ENCODE measurements at regions not wholly inside any gene's neighbourhood (a gene's known extent, or its start where the extent isn't known, plus 50 kb on each side); places are given as distances from the start of the nearest gene placed in this dataset.

DNA sequence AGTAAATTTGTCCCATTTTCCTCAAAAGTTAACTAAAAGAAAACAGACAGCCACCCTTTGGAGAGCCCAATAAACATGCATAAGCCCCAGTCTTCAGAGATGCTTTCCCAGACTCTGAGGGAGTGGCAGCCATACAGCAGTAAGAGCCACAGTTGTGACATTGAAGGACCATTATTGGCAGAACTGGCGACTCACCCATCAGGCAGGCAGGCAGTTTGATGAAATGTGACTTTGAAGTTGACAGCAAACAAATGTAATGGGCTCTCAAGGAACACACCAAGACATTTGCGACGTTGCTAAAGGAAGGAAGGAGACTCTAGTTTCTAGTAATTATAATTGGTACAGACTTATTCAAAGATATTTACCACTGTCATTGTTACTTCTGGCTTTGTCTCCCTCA is 287.5 kb upstream of the PHYHIPL start:
- H3K4me1 ChIP-seq = no peaks in the 10 kb centered on the region
- 79 to 86% methylated on average over 2 to 3 of the region's 3 CpGs for WGBS, 2 donors (ENCODE audit: low coverage in 1 of 2)
- in situ Hi-C loops (cut with MboI; ENCODE audit: low pct_ligation_motif_present in 1 of 4, low pct_unique_long_range_greater_than_20kb in 1 of 4, low sequenced_read_pairs in 3 of 4) = no loop called here
- no peak overlapping the region for H3K27ac ChIP-seq
- no peaks in the 10 kb centered on the region for H3K27me3 ChIP-seq
- H3K4me3 ChIP-seq = no peak overlapping the region
- H3K36me3 ChIP-seq = no peaks in the 10 kb centered on the region
- TF ChIP-seq POLR2AphosphoS5 (IDR thresholded peaks at IDR 0.05) = no peak
- TF ChIP-seq EP300 (IDR thresholded peaks at IDR 0.05; ENCODE audit: low read depth) = no peak
- no peak for TF ChIP-seq POLR2A (IDR thresholded peaks at IDR 0.05)
- TF ChIP-seq, protein P1, sequence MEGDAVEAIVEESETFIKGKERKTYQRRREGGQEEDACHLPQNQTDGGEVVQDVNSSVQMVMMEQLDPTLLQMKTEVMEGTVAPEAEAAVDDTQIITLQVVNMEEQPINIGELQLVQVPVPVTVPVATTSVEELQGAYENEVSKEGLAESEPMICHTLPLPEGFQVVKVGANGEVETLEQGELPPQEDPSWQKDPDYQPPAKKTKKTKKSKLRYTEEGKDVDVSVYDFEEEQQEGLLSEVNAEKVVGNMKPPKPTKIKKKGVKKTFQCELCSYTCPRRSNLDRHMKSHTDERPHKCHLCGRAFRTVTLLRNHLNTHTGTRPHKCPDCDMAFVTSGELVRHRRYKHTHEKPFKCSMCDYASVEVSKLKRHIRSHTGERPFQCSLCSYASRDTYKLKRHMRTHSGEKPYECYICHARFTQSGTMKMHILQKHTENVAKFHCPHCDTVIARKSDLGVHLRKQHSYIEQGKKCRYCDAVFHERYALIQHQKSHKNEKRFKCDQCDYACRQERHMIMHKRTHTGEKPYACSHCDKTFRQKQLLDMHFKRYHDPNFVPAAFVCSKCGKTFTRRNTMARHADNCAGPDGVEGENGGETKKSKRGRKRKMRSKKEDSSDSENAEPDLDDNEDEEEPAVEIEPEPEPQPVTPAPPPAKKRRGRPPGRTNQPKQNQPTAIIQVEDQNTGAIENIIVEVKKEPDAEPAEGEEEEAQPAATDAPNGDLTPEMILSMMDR (IDR thresholded peaks at IDR 0.05) = no peak
- H3K9me3 ChIP-seq = no peaks in the 10 kb centered on the region
- intact Hi-C loops (cut with DNase I; ENCODE audit: low total_unique reads) = no loop called here
- no peak for DNase-seq

DNA sequence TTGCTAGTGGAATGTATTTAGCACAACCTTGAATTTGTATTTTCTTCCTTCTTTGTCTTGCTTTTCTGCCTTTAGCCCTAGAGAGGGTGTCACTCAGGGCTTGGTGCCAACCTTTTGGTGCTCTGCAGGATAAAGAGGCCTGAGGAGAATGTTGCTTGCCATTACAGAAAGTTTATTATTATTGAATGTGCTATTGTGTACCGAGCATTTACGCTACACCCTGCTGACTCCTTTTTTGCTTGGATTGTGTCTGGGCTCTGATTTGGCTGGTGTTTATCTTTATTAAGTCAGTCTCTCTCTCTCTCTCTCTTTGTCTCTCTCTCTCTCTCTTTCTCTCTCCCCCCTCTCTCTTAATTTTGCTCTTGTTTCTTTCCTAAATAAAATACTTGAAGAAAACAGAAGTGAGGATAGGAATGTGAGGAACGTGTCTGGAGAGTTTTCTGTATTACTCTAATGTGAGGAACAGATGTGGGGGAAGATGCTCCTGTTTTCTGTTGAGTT is 284.4 kb upstream of the PHYHIPL start:
- TF ChIP-seq POLR2AphosphoS5 (IDR thresholded peaks at IDR 0.05) (no peak), EP300 (IDR thresholded peaks at IDR 0.05; ENCODE audit: low read depth) (no peak)
- TF ChIP-seq, protein P1 (IDR thresholded peaks at IDR 0.05) = no peak
- intact Hi-C loops (cut with DNase I; ENCODE audit: low total_unique reads) (no loop called here), in situ Hi-C loops (cut with MboI; ENCODE audit: low pct_ligation_motif_present in 1 of 4, low pct_unique_long_range_greater_than_20kb in 1 of 4, low sequenced_read_pairs in 3 of 4) (no loop called here)
- DNase-seq = no peak
- H3K36me3 ChIP-seq = no peaks in the 10 kb centered on the region
- H3K9me3 ChIP-seq = no peaks in the 10 kb centered on the region
- no peak overlapping the region for H3K4me3 ChIP-seq
- 13 to 30% methylated on average over 2 to 3 of the region's 3 CpGs for WGBS, 2 donors (ENCODE audit: low coverage in 1 of 2)
- no peak overlapping the region for H3K27ac ChIP-seq
- H3K27me3 ChIP-seq = no peaks in the 10 kb centered on the region
- H3K4me1 ChIP-seq = peaks cover 0 to 11% (median 5%) of the 10 kb centered on the region in 4 donors

DNA sequence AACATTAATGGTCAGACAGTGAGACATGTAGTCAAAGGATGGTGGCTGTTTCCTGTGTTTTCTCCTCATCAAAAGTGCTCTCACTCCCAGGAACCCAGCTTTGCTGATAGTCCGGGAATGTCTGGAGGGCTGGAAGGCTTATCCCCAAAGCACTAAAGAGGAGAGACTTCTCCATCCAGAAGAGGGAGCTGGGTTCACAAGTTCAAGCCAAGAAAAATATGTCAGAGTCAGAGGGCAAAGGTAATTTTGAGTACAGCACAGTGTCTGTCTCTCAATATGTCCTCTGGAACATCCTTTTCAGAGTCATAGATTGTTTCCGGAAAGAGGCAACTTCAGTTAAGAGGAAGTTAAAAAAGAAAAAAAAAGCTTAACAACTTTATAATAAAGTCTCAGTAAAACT is 281.5 kb upstream of the PHYHIPL start:
- Histone ChIP-seq H3K4me3 (no peak overlapping the region), H3K27ac (no peak overlapping the region), H3K4me1 (peaks cover 0 to 20% (median 10%) of the 10 kb centered on the region in 4 donors), H3K36me3 (no peaks in the 10 kb centered on the region), H3K27me3 (no peaks in the 10 kb centered on the region), H3K9me3 (no peaks in the 10 kb centered on the region)
- intact Hi-C loops (cut with DNase I; ENCODE audit: low total_unique reads) (loop anchor here (5.0 kb wide), 1 partner anchor 812 kb away; the partner anchor contains the start of gene SLC16A9), in situ Hi-C loops (cut with MboI; ENCODE audit: low pct_ligation_motif_present in 1 of 4, low pct_unique_long_range_greater_than_20kb in 1 of 4, low sequenced_read_pairs in 3 of 4) (no loop called here)
- no peak for DNase-seq
- TF ChIP-seq POLR2A (IDR thresholded peaks at IDR 0.05) (no peak), POLR2AphosphoS5 (IDR thresholded peaks at IDR 0.05) (no peak), EP300 (IDR thresholded peaks at IDR 0.05; ENCODE audit: low read depth) (no peak)
- TF ChIP-seq, protein P1 (IDR thresholded peaks at IDR 0.05) = no peak
- WGBS, 2 donors (ENCODE audit: low coverage in 1 of 2) = 81% methylated on average over 2 of the region's 2 CpGs

DNA sequence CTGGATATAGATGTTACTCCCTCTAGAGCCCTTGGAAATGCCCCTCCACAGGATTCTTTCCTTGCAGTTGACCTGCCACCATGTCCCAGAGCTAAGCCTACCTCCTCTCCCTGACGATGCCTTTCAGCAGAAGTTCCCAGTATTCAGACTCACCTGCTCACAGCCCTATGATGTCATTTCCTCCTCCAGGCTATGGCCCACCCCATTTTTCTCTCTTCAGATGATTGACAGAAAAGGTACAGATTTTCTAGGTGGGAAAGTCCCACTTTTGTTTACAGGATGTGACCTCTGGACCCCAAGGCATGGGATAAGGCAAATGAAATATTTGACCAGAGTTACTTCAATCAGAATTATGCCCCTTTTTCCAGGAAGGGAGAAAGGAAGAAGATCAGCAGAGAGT is 280.2 kb upstream of the PHYHIPL start:
- no peaks in the 10 kb centered on the region for H3K36me3 ChIP-seq
- no peak for DNase-seq
- peaks cover 0 to 20% (median 10%) of the 10 kb centered on the region in 4 donors for H3K4me1 ChIP-seq
- H3K27ac ChIP-seq = no peak overlapping the region
- in situ Hi-C loops (cut with MboI; ENCODE audit: low pct_ligation_motif_present in 1 of 4, low pct_unique_long_range_greater_than_20kb in 1 of 4, low sequenced_read_pairs in 3 of 4) (no loop called here), intact Hi-C loops (cut with DNase I; ENCODE audit: low total_unique reads) (loop anchor here (5.0 kb wide), 1 partner anchor 811 kb away; the partner anchor contains the start of gene SLC16A9)
- H3K9me3 ChIP-seq = no peaks in the 10 kb centered on the region
- no peaks in the 10 kb centered on the region for H3K27me3 ChIP-seq
- 50% methylated on average over 1 of the region's 1 CpG; no CpG with 5 or more reads in 1 of the 2 donors for WGBS, 2 donors (ENCODE audit: low coverage in 1 of 2)
- H3K4me3 ChIP-seq = no peak overlapping the region
- TF ChIP-seq, protein P1 (IDR thresholded peaks at IDR 0.05) = no peak
- no peak for TF ChIP-seq EP300 (IDR thresholded peaks at IDR 0.05; ENCODE audit: low read depth)
- TF ChIP-seq POLR2AphosphoS5 (IDR thresholded peaks at IDR 0.05) = no peak
- TF ChIP-seq POLR2A (IDR thresholded peaks at IDR 0.05) = no peak
